ENCODE measurements at regions not wholly inside any gene's neighbourhood (a gene's known extent, or its start where the extent isn't known, plus 50 kb on each side); places are given as distances from the start of the nearest gene placed in this dataset.

- Mint-ChIP-seq H3K27me3 (ENCODE audit: insufficient read depth) (no peaks in the 10 kb centered on the region), H3K4me1 (ENCODE audit: low read depth) (peaks cover 7% of the 10 kb centered on the region; the same call in 1 of the 2 replicates), H3K4me3 (no peak overlapping the region), H3K36me3 (ENCODE audit: low read depth) (peaks cover 4% of the 10 kb centered on the region), H3K9me3 (peaks cover 6% of the 10 kb centered on the region), H3K27ac (no peak overlapping the region)
- no peak for DNase-seq
- TF ChIP-seq, protein P1, sequence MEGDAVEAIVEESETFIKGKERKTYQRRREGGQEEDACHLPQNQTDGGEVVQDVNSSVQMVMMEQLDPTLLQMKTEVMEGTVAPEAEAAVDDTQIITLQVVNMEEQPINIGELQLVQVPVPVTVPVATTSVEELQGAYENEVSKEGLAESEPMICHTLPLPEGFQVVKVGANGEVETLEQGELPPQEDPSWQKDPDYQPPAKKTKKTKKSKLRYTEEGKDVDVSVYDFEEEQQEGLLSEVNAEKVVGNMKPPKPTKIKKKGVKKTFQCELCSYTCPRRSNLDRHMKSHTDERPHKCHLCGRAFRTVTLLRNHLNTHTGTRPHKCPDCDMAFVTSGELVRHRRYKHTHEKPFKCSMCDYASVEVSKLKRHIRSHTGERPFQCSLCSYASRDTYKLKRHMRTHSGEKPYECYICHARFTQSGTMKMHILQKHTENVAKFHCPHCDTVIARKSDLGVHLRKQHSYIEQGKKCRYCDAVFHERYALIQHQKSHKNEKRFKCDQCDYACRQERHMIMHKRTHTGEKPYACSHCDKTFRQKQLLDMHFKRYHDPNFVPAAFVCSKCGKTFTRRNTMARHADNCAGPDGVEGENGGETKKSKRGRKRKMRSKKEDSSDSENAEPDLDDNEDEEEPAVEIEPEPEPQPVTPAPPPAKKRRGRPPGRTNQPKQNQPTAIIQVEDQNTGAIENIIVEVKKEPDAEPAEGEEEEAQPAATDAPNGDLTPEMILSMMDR (IDR thresholded peaks at IDR 0.05), result no peak
These were observed 94.4 kb downstream of the DTWD1 start for GRCh38 chr15:49715211-49715610.

DNA sequence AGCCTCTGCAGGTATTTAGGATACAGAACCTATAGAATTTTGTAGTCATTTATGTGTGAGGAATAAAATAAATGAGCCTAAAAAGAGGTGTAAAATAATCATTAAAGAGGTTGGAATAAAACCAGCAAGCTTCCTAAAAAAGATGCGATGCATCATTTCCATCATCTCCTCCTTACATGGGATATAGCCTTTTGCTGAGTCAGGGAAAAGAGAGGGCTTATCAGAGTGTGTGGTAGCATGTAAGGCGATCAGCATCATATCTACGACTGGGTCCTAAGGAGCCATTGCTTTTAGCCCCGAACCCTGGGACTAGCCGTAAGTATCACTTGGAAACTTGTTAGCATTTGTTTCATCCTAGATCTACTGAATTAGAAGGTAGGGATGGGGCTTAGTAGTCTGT is 94.9 kb downstream of the DTWD1 start:
- Mint-ChIP-seq H3K9me3 (peaks cover 5% of the 10 kb centered on the region; the same call in 1 of the 2 replicates), H3K4me3 (no peak overlapping the region), H3K27ac (no peak overlapping the region), H3K4me1 (ENCODE audit: low read depth) (peaks cover 7% of the 10 kb centered on the region; the same call in 1 of the 2 replicates), H3K36me3 (ENCODE audit: low read depth) (peaks cover 4% of the 10 kb centered on the region), H3K27me3 (ENCODE audit: insufficient read depth) (no peaks in the 10 kb centered on the region)
- TF ChIP-seq, protein P1 (IDR thresholded peaks at IDR 0.05), result no peak
- no peak for DNase-seq

DNA sequence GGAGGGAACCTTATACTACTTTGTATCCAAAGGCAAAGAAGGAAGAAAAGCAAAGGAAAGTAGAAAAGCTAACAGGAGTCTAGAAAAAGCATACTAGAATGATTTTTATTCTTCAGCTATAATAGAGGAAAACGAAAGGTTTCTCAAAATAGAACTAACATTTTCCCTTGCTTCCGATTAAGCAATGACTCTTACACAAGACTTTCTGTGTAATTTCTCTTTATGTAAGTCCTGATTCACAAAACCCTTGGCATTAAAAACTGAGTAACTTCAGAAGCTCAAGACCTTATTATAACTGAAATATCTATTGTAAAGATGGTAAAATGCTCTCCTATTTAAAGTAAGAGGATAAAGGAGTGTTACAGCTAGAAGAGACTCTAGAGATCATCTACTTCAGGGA is 97.4 kb downstream of the DTWD1 start:
- TF ChIP-seq, protein P1 (IDR thresholded peaks at IDR 0.05), result no peak
- H3K4me3 Mint-ChIP-seq, result no peak overlapping the region
- peak; percentile 11 for DNase-seq
- peaks cover 7% of the 10 kb centered on the region; the same call in 1 of the 2 replicates for H3K4me1 Mint-ChIP-seq (ENCODE audit: low read depth)
- H3K36me3 Mint-ChIP-seq (ENCODE audit: low read depth), result no peaks in the 10 kb centered on the region
- H3K27ac Mint-ChIP-seq, result no peak overlapping the region
- no peaks in the 10 kb centered on the region for H3K27me3 Mint-ChIP-seq (ENCODE audit: insufficient read depth)
- no peaks in the 10 kb centered on the region for H3K9me3 Mint-ChIP-seq

DNA sequence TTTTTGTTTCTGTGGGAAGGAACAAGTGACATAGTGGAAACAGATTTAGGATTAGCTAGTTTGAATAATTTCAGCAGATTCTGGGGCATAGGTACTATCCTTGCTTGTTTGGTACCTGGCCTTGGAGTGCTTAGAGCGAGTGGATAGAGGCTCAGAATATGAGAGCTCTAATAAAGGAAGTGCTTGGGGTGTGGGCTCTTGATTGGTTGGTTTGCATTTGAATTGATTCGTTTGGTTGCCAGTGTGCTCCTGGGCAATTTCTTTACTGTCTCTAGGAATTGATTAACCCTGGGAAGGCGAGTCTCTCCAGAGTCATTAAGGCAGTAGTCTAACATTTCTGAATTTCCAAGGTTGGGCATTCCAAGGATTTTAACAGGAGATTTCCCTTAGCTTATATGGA is 98.0 kb downstream of the DTWD1 start:
- H3K27me3 Mint-ChIP-seq (ENCODE audit: insufficient read depth), result no peaks in the 10 kb centered on the region
- DNase-seq, result no peak
- H3K9me3 Mint-ChIP-seq, result no peaks in the 10 kb centered on the region
- no peak overlapping the region for H3K27ac Mint-ChIP-seq
- no peak overlapping the region for H3K4me3 Mint-ChIP-seq
- TF ChIP-seq, protein P1 (IDR thresholded peaks at IDR 0.05), result no peak
- no peaks in the 10 kb centered on the region for H3K36me3 Mint-ChIP-seq (ENCODE audit: low read depth)
- H3K4me1 Mint-ChIP-seq (ENCODE audit: low read depth), result peaks cover 7% of the 10 kb centered on the region; the same call in 1 of the 2 replicates

- Mint-ChIP-seq H3K4me3 (no peak overlapping the region), H3K27me3 (ENCODE audit: insufficient read depth) (peaks cover 2% of the 10 kb centered on the region; the same call in 1 of the 2 replicates), H3K4me1 (ENCODE audit: low read depth) (peaks cover 7% of the 10 kb centered on the region; the same call in 1 of the 2 replicates), H3K36me3 (ENCODE audit: low read depth) (no peaks in the 10 kb centered on the region), H3K9me3 (no peaks in the 10 kb centered on the region), H3K27ac (no peak overlapping the region)
- no peak for DNase-seq
- TF ChIP-seq, protein P1 (IDR thresholded peaks at IDR 0.05), result no peak
These were observed 99.4 kb downstream of the DTWD1 start for GRCh38 chr15:49720261-49720660.

DNA sequence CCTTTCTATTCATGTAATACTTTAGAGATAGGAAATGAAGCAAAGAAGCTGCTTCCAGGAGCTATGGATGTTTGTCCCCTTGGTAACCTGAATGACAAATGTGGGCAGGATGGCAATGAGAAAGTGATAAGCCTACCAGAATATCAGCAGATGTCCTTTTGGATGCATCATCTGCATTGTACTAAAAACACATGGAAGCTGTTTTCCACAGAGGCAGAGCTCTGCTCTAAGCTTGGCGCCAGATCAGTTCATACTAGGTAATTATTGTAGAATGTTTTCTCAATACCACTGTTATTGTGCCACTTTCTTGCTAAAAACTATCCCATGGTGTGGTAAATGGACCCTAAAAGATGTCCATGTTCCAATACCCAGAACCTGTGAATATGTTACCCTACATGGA is 100.2 kb downstream of the DTWD1 start:
- peaks cover 7% of the 10 kb centered on the region; the same call in 1 of the 2 replicates for H3K4me1 Mint-ChIP-seq (ENCODE audit: low read depth)
- H3K4me3 Mint-ChIP-seq, result no peak overlapping the region
- peaks cover 3% of the 10 kb centered on the region; the same call in 1 of the 2 replicates for H3K9me3 Mint-ChIP-seq
- no peak overlapping the region for H3K27ac Mint-ChIP-seq
- H3K27me3 Mint-ChIP-seq (ENCODE audit: insufficient read depth), result peaks cover 2% of the 10 kb centered on the region; the same call in 1 of the 2 replicates
- no peak for DNase-seq
- peaks cover 4% of the 10 kb centered on the region for H3K36me3 Mint-ChIP-seq (ENCODE audit: low read depth)
- TF ChIP-seq, protein P1 (IDR thresholded peaks at IDR 0.05), result no peak

Data from HFFc6 (cell line).